Osteocyte (in vitro differentiated cells): ENCODE measurements at regions not wholly inside any gene's neighbourhood (a gene's known extent, or its start where the extent isn't known, plus 50 kb on each side); places are given as distances from the start of the nearest gene placed in this dataset.

Source experiments
- DNase-seq: peaks from one replicate; pipeline ENCODE4 v3.0.0; 2021; ENCODE audit warnings: mixed read lengths; ENCODE audit not compliant: unreplicated experiment; ENCODE audit errors: extremely low spot score
- H3K27ac Mint-ChIP-seq: one replicate; pipeline ENCODE4 v1.8.0; 2021; ENCODE audit warnings: mild to moderate bottlenecking, mixed read lengths; ENCODE audit not compliant: unreplicated experiment
- H3K27me3 Mint-ChIP-seq: one replicate; pipeline ENCODE4 v1.8.0; 2021; ENCODE audit warnings: mixed read lengths; ENCODE audit not compliant: unreplicated experiment
- H3K36me3 Mint-ChIP-seq: one replicate; pipeline ENCODE4 v1.8.0; 2021; ENCODE audit warnings: mixed read lengths; ENCODE audit not compliant: unreplicated experiment
- H3K4me1 Mint-ChIP-seq: one replicate; pipeline ENCODE4 v1.8.0; 2021; ENCODE audit warnings: mixed read lengths; ENCODE audit not compliant: unreplicated experiment
- H3K4me3 Mint-ChIP-seq: one replicate; pipeline ENCODE4 v1.8.0; 2021; ENCODE audit warnings: mild to moderate bottlenecking, moderate library complexity, mixed read lengths; ENCODE audit not compliant: unreplicated experiment
- H3K9me3 Mint-ChIP-seq: one replicate; pipeline ENCODE4 v1.8.0; 2021; ENCODE audit warnings: mixed read lengths; ENCODE audit not compliant: unreplicated experiment
- CTCF ChIP-seq: fragments of 200-600 bp; sonication (generic); IDR thresholded peaks from 2 replicates; pipeline ENCODE4 v1.5.0; 2021; ENCODE audit warnings: antibody characterized with exemption, mild to moderate bottlenecking, moderate library complexity

- H3K4me3 Mint-ChIP-seq, result no peak overlapping the region
- no peaks in the 10 kb centered on the region for H3K36me3 Mint-ChIP-seq
- H3K4me1 Mint-ChIP-seq, result no peaks in the 10 kb centered on the region
- peaks cover 22% of the 10 kb centered on the region for H3K9me3 Mint-ChIP-seq
- no peak for DNase-seq
- no peak for TF ChIP-seq CTCF
- H3K27me3 Mint-ChIP-seq, result no peaks in the 10 kb centered on the region
- no peak overlapping the region for H3K27ac Mint-ChIP-seq
Observed at GRCh38 chrX:74179071-74179470, 124.9 kb upstream of the ZCCHC13 start.

- H3K27ac Mint-ChIP-seq, result no peak overlapping the region
- no peaks in the 10 kb centered on the region for H3K36me3 Mint-ChIP-seq
- no peaks in the 10 kb centered on the region for H3K4me1 Mint-ChIP-seq
- no peak overlapping the region for H3K4me3 Mint-ChIP-seq
- no peak for DNase-seq
- H3K27me3 Mint-ChIP-seq, result no peaks in the 10 kb centered on the region
- peaks cover 22% of the 10 kb centered on the region for H3K9me3 Mint-ChIP-seq
- TF ChIP-seq CTCF, result no peak
Observed at GRCh38 chrX:74178536-74178935, 125.4 kb upstream of the ZCCHC13 start.

- no peak for TF ChIP-seq CTCF
- DNase-seq, result no peak
- Mint-ChIP-seq H3K36me3 (peaks cover 3% of the 10 kb centered on the region), H3K27me3 (no peaks in the 10 kb centered on the region), H3K4me3 (no peak overlapping the region), H3K9me3 (peaks cover 42% of the 10 kb centered on the region), H3K4me1 (no peaks in the 10 kb centered on the region), H3K27ac (no peak overlapping the region)
Observed at GRCh38 chrX:74171465-74171864, 132.5 kb upstream of the ZCCHC13 start.

GRCh38 chrX:74162199-74162598 is 141.8 kb upstream of the ZCCHC13 start:
- Mint-ChIP-seq H3K9me3 (peaks cover 15% of the 10 kb centered on the region), H3K4me3 (no peak overlapping the region), H3K27ac (no peak overlapping the region), H3K36me3 (peaks cover 9% of the 10 kb centered on the region), H3K4me1 (no peaks in the 10 kb centered on the region), H3K27me3 (no peaks in the 10 kb centered on the region)
- TF ChIP-seq CTCF, result no peak
- no peak for DNase-seq

- Mint-ChIP-seq H3K4me1 (peaks cover 3% of the 10 kb centered on the region), H3K36me3 (peaks cover 10% of the 10 kb centered on the region), H3K27ac (no peak overlapping the region), H3K9me3 (peaks cover 20% of the 10 kb centered on the region), H3K27me3 (no peaks in the 10 kb centered on the region), H3K4me3 (no peak overlapping the region)
- no peak for DNase-seq
- no peak for TF ChIP-seq CTCF
Observed at GRCh38 chrX:74160816-74161215, 143.2 kb upstream of the ZCCHC13 start.
